GM13976 (cell line): ENCODE measurements at regions not wholly inside any gene's neighbourhood (a gene's known extent, or its start where the extent isn't known, plus 50 kb on each side); places are given as distances from the start of the nearest gene placed in this dataset.

Experiments used
- DNase-seq: peaks from one replicate; pipeline ENCODE4 v3.0.0; 2012; ENCODE audit warnings: low spot score
- CTCF ChIP-seq: IDR thresholded peaks from 2 replicates; pipeline ENCODE4 v1.5.1; 2012; ENCODE audit warnings: borderline replicate concordance, mild to moderate bottlenecking; ENCODE audit not compliant: insufficient read depth; ENCODE audit errors: extremely low read depth, missing control alignments, control extremely low read depth
- in situ Hi-C: fragments of 300-500 bp; cut with MboI; formaldehyde crosslinking; loops from one replicate; pipeline ENCODE4 v1.12.0; 2022; ENCODE audit warnings: low sequenced_read_pairs, mixed read lengths, inconsistent platforms; ENCODE audit not compliant: unreplicated experiment

- no peak for DNase-seq
- TF ChIP-seq CTCF: no peak
- in situ Hi-C loops: no loop called here
Measured at GRCh38 chr6:21912151-21912832, 318.7 kb downstream of the SOX4 start.

- no peak for TF ChIP-seq CTCF
- in situ Hi-C loops: no loop called here
- DNase-seq: no peak
Measured at GRCh38 chr6:21914121-21914973, 320.8 kb downstream of the SOX4 start.

- in situ Hi-C loops: no loop called here
- no peak for DNase-seq
- TF ChIP-seq CTCF: no peak
Measured at GRCh38 chr6:21915707-21916260, 322.2 kb downstream of the SOX4 start.

GRCh38 chr6:21918041-21918440 lies 324.5 kb downstream of the SOX4 start:
- in situ Hi-C loops: no loop called here

GRCh38 chr6:21918666-21919065 lies 325.1 kb downstream of the SOX4 start:
- no peak for DNase-seq
- TF ChIP-seq CTCF: no peak
- in situ Hi-C loops: no loop called here

More at GRCh38 chr6:21918041-21918440, 324.5 kb downstream of the SOX4 start:
- TF ChIP-seq CTCF: no peak
- no peak for DNase-seq

- in situ Hi-C loops: no loop called here
- DNase-seq: no peak
- TF ChIP-seq CTCF: no peak
Measured at GRCh38 chr6:21922086-21922485, 328.5 kb downstream of the SOX4 start.
